ENCODE measurements at regions not wholly inside any gene's neighbourhood (a gene's known extent, or its start where the extent isn't known, plus 50 kb on each side); places are given as distances from the start of the nearest gene placed in this dataset.
A peak's percentile ranks its signal among the peaks of the same experiment; 100 is the strongest.

DNA sequence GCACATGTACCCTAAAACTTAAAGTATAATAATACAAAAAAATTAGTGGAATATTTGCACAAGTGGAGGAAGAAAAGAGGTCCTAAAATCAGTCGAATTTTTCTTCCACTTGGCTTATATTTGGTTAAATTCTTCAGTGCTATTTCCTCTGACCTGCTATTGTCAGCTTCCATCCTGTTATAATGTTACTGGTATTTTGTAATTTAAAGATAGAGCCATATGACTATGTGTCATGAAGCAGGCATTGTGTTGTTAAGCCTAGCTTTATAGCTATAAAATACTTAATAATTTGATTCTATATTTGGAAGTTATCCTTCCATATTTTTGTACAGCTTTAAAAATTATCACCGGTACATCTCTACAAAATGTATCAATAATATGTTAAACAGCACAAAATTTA, 455.9 kb upstream of the MARCKS start:
- DNase-seq (ENCODE audit: low read depth in 2 of 2): peak; percentile 60 to 73

DNA sequence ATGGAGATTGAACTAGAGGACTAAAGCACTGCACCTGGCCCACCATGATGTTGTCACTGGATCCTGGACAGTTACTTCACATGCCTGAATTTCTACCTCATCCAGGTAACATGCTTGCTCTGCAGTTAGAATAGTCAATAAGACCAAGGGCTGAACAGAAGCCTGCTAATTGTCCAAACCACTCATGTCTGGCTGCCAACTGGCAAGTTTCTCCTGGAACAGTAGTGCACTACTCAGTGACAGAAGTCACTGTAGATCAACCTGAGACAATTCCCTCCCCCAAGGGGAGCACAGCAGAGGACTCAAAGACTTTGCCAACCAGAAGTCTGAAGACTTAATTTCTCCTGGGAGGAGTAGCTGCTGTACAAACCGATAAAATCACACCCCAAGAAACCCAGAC, 454.6 kb upstream of the MARCKS start:
- no peak for DNase-seq (ENCODE audit: low read depth in 2 of 2)

DNA sequence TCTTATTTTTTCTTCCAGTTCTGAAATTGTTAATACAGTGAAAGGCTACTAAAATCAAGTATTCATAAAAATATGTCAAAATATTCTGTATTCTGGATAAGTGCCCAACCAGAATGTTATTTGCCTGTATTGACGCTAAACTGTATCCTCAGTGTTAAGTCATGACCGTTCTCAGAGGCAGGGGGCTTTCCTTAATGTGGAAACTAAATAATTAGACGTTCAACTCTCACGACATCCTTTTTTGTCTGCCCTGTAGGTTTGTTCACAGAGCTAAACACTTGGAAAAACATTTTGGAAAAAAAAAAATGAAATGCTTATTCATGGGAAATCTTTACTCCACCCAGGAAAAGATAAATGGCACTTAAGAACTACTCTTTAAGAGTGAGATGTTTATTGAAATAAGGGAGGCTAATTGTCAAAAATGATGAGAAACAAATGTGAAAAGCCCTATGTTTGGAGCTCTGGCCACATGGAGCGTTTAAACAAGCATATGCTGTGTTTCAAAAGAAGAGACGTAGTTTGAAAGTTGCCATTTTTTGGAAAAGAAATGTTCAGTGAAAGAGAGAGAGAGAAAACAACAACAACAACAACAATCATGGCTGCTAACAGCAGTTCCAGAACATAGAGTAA, 453.1 kb upstream of the MARCKS start:
- no peak for DNase-seq (ENCODE audit: low read depth in 2 of 2)

DNA sequence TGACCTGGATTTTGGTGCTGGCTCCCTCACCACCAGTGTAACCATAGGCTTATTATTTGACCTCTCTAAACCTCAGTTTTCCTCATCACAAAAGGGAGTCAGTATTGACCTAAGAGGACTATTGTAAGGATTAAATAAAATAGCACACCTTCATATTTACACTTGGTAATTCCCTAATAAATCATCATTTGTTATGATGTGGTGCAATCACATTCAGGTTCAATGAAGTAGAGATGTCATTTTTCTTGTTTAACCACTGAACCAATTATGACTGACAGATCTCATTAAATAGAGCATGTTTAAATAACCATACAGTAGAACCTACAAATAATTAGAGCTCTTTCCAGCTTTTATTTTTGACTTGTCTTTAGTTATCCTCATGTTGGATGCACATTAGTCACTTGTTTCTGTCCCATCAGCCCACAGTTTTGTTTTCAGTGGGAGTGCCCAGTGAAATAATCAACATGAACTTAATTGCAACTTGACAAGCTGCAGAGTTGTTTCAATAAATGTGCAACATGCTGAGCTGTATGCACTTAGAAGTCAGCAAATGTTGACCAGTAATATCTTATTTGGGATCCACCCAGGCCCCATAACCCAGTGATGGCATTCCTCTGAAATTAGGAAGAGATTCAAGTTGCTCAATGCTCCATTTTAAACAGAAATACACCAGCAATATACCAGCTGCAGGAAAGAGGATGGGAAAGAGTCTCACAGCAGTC, 451.7 kb upstream of the MARCKS start:
- DNase-seq (ENCODE audit: low read depth in 2 of 2): no peak

DNA sequence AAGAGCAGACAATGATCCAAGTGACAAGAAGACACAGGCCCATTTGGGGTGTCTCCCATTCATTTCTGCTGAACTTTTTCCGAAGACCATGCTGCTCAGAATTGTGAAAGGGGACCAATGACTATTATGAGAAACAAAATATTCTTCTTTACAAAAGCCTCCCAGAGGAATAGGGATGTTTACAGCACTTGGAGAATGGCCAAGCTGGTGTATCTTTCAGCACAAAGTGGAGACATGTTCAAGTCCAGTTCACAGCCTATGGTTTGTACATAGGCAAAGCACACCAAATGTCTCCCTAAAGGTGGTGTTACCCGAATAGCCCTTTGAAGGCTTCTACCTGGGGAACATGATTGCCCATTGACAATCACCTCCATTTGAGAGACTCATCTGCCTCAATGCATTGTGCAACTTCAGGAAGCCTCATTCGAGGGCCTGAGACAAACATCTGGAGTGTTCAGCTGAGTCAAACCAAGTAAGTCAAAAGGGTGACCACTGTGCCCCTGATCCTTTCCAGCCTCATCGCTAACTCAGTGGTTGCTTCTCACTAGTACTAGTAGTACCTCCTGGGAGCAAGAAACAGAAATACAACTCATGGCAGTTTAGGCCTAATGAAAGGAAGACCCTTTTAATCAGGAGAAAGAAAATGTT, 451.0 kb upstream of the MARCKS start:
- DNase-seq (ENCODE audit: low read depth in 2 of 2): no peak

DNA sequence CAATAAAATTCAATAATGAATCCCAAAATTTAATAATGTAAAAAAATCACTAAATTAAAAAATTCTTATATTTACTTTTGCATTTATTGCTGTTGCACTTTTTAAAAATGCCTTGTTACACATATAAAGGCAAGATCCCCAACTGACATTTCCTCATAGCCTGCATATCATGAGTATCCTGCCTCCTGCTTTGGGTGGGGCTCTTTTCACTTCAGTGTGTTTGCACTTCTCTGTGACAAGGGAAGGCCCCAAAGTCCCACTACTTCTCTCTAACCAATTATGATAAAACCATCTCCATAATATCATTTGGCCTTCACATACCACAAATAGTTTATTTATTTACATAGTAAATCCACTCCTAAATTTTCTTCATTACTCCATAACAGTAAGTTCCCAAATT, 446.1 kb upstream of the MARCKS start:
- DNase-seq (ENCODE audit: low read depth in 2 of 2): no peak

DNA sequence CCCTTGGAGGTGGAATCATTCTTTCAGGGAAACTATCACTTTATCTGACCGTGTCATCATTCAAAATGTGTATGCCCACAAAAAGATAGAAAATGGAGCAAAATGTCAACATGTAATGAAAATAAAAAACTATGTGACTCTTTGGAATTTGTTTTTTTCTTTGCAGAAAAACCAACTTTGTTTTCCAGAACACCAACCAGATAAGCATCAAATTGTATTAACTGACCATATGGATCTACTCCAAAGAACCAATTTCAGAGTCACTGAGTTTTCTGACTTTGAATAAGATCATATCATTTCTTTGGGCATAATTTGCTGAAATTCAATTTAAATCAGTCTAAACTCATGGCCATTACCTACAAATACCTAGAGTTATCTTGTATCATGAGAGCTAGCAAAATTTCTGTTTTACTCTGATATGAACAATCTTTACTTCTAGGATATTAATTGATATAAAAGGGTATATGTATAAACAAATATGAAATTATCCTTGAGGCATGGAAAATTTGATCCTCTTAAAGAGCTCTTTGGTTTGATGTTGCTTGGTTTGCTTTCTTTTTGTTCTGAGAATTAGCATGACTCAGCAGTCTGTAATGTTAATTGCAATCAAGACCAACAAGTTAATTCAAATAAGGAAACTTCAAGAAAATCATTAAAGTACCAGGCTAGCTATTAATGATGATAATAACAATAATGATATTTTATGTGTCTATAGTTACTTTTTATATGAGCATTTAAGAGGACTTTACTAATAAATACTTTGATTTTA, 444.4 kb upstream of the MARCKS start:
- no peak for DNase-seq (ENCODE audit: low read depth in 2 of 2)

DNA sequence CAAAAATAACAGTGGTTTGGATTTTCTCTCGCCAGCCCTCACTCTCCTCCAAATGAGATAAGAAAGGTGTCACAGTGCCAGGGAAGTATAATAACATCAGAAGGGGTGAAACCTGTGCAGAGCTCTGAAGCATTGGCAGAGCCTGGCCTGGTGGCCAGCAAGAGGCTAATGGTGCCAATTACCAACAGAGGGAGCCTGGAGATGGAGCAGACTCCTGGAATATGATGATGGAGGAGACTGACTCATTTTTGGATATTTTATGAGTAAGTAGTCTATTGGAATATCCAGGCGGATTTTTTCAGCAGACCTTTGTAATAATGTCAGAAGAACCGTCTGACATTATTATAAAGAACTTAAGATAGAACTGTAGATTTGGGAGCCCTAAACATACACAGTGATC, 442.6 kb upstream of the MARCKS start:
- DNase-seq (ENCODE audit: low read depth in 2 of 2): peak; percentile 72 to 86

DNA sequence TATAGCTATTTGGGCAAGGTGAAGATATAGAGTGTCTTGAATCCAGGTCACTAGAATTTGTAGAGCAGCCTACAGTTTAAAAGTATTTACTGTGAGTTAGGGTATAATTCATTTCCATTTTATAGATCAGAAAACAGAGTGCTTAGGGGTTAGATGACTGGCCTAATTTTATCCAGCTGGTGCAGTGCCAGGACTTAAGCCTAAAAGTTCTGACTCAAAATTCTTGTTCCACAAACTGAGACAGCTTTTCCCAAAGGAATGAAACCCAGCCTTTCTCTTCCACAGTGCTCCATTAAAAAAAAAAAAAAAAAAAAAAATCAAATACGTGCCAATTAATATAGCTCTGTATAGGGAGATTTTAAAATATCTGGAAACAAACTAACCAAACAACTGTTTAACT, 441.0 kb upstream of the MARCKS start:
- DNase-seq (ENCODE audit: low read depth in 2 of 2): no peak

DNA sequence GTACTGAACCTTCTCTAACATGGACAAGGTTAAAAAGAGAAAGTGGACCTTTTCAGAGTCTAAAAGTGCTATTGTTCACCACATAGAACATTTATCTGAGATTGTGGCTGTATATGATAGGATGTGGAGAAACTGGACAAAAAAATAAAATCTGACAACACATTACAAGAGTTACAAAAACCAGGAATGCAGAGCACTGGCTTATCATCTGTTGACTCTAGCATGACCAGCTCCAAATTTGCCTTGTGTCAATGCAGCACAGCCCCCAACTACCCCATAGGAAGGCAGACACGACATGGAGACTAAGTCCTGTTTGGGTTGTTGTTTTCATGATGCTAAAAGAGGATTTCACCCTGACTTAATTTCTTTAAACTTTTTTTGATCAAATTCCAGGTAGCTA, 436.9 kb upstream of the MARCKS start:
- no peak for DNase-seq (ENCODE audit: low read depth in 2 of 2)

DNA sequence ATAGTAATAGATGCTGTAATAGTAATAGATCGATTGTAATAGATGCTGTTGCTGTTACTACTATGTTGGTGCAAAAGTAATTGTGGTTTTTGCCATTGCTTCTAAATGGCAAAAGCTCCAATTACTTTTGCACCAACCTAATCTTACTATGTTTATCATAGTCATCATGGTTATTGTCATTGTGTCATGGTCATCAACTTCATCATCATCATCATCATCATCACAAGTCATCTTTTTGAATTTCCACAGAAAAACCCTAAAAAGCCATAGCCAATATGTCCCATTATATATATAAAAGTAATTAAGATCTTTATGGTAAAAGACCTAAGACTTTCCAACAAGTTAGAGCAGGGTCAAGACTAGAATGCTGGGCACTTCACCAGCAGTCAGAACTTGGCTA, 435.1 kb upstream of the MARCKS start:
- no peak for DNase-seq (ENCODE audit: low read depth in 2 of 2)

DNA sequence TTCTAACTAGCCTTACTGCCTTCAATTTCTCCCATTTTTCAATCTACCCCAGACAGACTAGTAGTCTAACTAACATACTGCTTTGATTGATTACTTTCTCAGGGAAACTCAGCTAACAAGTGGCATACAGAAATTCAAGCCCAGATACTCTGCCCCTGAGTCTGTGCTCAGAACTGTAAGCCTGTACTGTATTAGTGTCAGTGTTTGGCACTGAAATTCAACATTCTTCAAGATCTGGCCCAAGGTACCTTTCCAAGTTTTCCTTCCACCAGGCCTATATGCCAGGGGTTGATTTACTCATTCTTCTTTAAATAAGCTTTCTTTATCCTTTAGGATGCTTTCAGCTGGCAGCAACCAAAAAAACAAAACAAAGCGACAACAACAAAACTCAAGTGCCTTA, 433.2 kb upstream of the MARCKS start:
- no peak for DNase-seq (ENCODE audit: low read depth in 2 of 2)

DNA sequence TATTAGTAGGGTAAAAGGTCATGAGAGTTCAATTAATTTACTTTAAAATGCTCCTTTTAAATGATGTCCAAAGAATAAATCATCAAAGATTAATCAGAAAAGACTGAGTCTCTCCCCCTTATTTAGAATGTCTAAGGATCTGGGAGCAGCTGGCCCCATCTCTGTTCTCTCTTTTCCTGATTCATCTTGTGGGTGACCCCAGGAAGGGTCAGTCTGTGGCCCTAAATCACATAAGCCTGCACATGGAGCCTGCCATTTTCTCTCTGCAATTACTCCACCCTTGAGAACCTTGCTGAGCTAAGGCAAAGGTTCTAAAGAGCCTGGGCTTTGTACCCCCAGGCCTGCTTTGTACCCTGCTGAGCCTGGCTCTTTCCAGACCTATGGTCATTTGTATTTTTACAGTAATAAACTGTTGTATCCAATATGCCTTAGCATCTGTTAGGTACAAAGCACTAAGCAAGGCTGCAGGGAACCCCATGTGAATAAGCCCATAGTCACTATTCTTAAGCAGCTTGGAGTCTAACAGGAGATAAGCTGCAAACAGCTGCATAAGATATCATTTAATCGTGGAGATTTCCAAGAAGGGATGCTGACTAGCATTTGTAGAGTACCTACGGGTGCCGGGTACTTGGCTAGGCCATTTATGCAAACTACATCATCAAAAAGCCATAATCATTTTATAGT, 431.0 kb upstream of the MARCKS start:
- no peak for DNase-seq (ENCODE audit: low read depth in 2 of 2)

DNA sequence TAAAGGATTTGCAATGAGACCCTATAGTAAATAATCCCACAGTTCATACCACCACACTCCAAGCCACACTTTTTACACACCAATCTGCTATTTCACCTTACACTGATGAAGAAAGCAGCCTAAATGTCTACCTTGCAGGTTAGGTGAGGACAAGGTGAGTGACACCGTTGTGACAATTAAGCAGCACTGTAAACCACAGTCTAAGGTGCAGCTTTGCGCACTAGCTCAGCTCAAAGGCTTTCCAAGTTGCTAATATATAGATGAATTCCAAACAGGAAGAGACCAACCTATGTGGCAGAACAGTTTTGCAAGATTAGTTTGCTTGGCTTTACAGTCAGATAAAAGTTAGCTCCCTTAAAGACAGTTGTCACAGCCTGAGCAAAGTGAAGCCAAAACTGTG, 429.5 kb upstream of the MARCKS start:
- no peak for DNase-seq (ENCODE audit: low read depth in 2 of 2)

DNA sequence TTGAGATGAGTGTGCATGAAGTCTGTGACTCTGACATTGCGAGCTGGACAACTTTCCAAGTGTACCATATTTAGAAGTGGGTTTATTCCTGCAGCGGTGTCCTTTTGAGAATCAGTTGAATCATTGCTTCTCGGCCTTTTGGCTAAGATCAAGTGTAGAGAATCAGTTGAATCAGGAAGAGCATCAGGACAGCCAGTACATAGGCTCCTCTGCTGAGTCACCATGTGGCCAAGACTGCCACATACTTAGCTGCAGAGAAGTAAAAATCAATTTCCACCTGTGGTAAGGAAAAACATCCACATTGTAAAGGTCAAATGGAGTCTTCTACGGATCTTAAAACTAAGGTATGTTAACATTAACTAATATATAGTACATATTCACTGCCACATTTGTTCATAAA, 428.4 kb upstream of the MARCKS start:
- peak in 1 of 2 donors; percentile 31 for DNase-seq (ENCODE audit: low read depth in 2 of 2)

DNA sequence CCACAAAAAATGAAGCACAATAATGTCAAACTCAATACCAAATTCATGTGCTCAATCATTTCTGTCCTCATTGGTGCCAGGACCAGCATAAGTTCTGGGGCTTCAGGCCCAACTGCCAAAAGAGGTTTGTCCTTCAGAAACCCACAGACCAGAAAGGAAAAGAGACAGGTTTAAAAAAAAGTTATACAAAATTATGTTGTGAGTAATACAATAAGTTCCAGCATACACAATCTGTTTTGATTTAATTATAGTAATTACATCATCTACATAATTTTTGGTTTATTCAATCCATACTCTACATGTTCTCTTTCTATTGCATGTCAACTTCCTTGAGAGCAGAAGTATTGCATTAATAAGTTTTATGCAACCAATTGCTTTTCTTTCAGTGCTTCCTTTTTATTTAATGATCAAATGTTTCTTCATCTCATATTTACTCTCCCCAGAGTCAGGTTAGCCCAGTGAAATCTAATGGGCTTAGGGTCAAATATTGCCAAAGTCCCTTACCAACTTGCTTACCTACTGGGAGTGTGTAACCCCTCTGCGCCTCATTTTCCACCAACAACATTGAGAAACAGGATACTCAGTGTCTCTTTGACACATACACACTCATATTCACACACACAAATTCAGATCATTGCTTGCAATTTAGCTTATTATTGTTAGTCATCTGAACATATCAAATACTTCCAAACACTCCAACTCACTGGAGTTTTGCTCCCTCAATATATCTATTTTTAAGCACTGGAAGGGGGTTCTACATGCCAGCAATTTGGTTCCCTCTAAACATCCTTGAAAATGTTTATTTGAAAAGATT, 424.4 kb upstream of the MARCKS start:
- DNase-seq (ENCODE audit: low read depth in 2 of 2): peak in 1 of 2 donors; percentile 3

DNA sequence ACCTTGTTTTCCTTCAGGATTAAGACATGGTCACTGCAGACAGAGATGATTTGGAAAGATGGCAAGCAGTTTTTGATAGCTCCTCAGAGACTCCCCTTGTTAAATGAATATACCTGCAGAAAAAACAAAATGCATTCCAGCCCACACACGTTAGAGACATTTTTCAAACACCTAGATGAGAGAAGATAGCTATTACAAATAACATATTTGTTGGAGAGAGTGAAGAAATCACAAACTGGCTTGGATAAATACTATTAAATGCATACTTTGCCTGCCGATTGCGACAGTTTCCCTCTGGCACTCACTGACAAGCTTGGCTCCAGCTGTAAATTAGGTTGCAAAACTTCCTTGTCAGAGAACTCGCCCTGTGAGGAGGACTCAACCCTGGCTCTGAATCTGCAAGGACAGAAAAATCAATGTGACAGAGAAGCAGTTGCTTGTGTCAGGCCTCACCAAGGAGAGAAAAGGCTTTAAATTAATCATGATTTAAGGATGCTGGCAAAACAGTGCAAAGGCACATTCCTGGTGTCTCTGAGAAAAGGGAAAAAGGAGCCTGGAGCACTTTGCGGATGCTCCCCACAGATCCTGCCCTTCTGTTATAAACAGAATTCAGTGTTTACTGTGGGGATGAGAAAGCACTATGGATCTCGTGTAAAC, 423.7 kb upstream of the MARCKS start:
- peak in 1 of 2 donors; percentile 62 for DNase-seq (ENCODE audit: low read depth in 2 of 2)

DNA sequence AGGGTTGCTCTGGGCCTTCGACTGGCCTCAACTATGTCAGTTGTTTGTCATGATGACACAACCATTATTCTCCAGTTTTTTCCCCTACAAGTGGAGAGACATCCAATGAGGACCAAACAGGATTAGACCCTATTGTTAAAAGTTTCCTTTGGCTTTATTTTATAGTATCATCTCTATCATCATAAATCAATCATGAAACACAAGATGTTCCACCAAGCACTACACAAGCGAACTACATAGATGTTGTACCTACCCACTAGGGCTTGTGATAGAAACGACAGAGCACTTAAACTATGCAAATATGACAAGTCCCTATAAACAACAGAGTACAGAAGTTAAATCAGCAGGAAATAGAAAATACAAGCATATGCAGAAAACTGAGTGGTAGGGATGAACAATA, 422.5 kb upstream of the MARCKS start:
- DNase-seq (ENCODE audit: low read depth in 2 of 2): peak in 1 of 2 donors; percentile 92

DNA sequence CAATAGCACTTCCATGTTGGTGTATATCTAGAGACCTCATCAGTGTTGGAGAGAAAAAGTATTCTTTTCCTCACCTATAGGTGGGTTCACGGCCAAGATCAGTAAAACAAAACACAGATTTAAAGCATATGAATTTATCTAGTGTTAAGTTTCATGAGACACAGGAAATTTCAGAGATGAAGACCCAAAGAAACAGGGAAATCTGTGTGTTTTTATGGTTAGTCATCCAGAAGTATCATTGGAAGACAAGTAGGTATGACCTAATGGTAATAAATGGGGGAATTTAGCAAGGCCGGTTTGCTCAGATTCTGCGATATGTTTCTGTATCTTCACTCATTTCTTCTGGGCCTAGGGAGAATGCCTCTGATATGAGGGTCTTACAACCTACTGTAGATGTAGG, 419.6 kb upstream of the MARCKS start:
- no peak for DNase-seq (ENCODE audit: low read depth in 2 of 2)

DNA sequence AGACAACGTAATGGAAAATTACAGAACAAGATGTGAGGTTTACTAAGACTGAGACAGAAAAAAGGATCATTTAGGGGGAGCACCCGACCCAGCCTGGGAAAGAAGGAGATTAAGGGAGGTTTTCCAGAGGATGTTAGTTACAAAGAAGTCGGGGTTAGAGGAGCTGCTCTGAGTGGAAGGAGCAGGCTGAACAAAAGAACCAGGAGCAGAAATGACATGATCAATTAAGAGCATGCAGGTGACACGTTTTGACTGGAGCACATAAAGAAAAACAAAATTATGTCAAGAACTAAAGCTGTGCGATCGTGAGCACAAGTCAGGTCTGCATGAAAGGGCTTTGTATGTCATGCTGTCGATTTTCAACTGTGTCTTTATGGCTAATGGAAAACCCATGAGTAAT, 417.3 kb upstream of the MARCKS start:
- no peak for DNase-seq (ENCODE audit: low read depth in 2 of 2)

Measured in lung microvascular endothelial cell (primary cell).